Endometrial microvascular endothelial cells (primary cell): ENCODE measurements at regions not wholly inside any gene's neighbourhood (a gene's known extent, or its start where the extent isn't known, plus 50 kb on each side); places are given as distances from the start of the nearest gene placed in this dataset.

Source experiments
- in situ Hi-C: cut with HindIII; loops from 2 replicates; pipeline ENCODE4 v1.10.0; 2017; ENCODE audit warnings: low sequenced_read_pairs, low pct_unique_long_range_greater_than_20kb; ENCODE audit errors: inconsistent ontology term

GRCh38 chr2:234133004-234133403 lies 82.5 kb downstream of the SPP2 start:
- in situ Hi-C loops: no loop called here

- in situ Hi-C loops: no loop called here
These were observed 80.3 kb downstream of the SPP2 start for GRCh38 chr2:234130777-234131181.

- in situ Hi-C loops: no loop called here
These were observed 78.1 kb downstream of the SPP2 start for GRCh38 chr2:234128606-234129005.
